HuH-7.5 (cell line): ENCODE measurements at regions not wholly inside any gene's neighbourhood (a gene's known extent, or its start where the extent isn't known, plus 50 kb on each side); places are given as distances from the start of the nearest gene placed in this dataset.

Source experiments
- DNase-seq: peaks from one replicate; pipeline ENCODE4 v3.0.0; 2011; ENCODE audit warnings: low spot score

- no peak for DNase-seq
These were observed 256.9 kb upstream of the RGS6 start for GRCh38 chr14:71675126-71675899.

DNA sequence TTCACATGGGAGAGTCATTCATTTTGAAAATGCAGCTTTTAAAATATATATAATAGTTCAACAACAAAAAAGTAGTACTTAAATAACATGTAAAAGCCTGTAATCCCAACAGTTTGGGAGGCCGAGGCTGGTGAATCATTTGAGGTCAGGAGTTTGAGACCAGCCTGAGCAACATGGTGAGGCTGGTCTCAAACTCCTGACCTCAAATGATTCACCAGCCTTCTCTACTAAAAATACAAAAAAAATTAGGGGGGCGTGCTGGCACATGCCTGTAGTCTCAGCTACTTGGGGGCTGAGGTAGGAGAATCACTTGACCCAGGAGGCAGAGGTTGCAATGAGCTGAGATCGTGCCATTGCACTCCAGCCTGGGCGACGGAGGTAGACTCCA lies 256.3 kb upstream of the RGS6 start:
- no peak for DNase-seq

GRCh38 chr14:71680736-71681387 lies 251.4 kb upstream of the RGS6 start:
- DNase-seq: no peak

GRCh38 chr14:71682337-71682736 lies 249.9 kb upstream of the RGS6 start:
- DNase-seq: no peak

DNA sequence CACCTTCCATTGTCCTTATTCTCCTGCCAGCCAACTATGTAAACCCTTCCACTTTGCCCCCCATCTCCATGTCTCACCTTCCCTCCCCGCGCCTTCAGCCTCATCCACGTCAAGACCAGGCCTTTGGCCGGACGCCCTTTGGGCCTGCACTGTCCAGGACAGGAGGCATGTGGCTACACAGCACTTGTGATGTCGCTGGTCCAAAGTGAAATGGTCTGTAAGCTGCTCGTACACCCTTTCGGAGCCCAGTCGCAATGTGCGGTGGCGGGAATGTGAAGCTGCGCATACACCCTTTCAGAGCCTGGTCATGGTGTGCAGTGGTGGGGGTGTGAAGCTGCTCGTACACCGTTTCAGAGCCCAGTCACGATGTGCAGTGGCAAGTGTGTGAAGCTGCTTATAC lies 247.9 kb upstream of the RGS6 start:
- no peak for DNase-seq

DNA sequence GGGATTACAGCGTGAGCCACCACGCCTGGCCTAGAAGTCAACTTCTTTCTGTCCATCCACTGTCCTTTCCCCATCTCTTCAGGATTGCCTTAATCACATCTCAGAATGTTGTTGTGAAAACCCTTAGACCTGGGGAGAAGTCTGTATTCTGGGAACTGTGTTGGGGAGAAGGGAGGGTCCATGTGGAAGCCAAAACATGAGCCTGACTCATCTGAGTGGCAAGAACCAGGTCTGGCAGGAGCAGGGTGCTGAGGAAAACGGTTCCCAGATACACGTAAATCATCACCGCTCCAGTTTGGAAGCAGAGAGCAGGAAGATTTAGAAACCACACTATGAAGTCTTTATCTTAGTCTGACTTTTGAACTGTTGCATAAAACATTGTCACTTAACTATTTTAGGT lies 245.6 kb upstream of the RGS6 start:
- DNase-seq: no peak

DNA sequence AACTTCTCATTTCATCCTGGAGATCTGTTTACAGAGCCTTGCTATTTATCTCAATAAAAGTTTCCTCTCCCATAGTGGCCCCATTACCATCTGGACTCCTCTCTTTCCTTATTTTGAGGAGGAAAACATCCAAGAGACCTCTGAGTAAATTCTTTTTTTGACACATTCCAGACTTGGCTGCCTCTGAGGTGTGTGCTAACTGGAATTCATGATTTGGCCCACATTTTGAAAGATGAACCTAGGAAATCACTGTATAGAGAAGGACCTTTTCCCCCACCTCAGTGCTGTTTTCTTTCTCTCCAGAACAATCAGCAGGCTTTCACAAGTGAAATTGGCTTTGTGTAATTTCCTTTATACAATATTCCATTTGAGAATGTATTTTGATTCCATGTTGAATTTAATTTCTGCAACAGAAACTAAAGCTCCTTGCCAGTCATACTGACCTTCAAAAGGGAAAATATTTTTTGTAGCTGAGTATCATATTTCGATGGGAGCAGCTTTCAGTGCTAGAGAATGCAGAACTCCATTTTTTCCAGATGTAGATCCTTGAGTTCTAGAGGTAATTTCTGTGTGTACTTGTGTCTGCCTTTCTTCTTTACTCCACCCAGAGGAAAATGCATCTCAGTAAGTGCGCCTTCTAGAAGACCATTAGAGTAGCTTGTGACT lies 244.9 kb upstream of the RGS6 start:
- no peak for DNase-seq

- no peak for DNase-seq
These were observed 243.7 kb upstream of the RGS6 start for GRCh38 chr14:71688576-71688975.

DNA sequence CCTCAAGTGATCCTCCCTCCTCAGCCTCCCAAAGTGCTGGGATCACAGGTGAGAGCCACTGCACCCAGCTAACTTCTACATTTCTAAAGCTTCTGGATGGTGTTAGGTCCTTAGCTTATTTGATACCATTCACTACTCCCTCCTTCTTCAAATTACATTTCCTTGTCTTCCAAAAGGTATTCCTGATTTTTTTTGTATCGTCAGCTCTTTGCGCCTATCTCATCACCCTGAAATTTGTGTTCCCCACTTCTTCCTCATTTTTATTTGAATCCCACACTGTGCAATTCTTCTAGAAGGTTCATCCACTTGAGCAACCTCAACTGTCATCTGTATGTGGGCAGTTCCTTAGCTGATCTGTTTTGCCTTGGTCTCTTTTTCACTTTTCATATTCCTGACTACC lies 241.8 kb upstream of the RGS6 start:
- DNase-seq: no peak

GRCh38 chr14:71692496-71692895 lies 239.7 kb upstream of the RGS6 start:
- no peak for DNase-seq

DNA sequence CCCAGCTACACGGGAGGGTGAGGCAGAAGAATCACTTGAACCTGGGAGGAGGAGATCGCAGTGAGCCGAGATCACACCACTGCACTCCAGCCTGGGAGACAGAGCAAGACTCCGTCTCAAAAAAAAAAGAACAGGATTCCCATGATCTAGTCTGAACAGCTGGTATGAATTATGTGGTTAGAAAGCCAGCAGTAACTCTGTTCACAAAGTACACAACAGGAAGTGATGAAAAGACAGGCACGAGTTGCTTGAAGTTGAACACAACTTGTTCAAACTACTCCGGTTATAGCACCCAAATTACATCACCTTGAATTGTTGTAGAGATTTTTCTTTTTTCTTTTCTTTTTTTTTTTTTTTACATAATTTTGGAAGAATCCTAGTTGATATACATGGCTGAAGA lies 238.8 kb upstream of the RGS6 start:
- no peak for DNase-seq

DNA sequence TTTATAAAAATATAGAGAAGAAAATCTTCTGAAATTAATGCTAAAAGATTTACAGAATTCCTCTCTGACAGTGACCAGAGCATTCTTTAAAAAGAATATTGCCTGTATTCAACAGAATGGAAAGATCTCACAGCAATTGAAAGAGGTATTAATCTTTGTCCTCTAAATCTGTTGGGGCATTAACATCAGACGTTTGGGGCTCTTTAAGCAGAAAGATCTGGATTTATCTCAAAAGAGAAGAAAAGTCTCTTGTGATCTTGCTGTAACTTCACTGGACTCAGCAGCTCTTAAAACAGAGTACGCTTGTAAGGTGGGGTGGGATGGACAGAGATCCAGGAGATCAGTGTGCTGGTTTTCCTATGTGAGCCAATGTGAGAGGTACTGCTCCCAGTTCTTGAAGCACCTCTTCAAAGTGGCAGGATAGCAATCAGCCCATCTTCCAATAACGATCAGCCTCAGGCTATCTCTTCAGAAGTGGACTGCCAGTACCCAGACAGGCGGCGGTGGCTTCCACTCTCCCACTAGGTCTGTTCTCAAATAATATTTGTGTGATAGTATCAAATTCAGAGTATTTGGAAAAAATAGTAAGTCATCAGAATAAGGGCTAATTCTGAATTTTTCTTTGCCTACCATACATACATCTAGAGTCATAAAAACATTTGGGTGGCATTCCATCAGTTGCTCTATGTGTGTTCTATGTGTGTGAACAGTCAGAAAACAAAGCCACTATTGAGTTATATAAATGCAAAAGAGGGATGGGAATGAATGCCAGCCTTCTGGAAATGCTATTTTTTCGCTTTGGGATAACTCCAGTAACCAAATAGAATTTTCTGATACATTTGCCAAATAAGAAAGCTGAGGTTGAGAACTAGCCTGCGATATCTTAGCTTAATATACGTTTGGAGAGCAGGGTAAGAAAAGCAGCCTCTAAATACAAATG lies 237.4 kb upstream of the RGS6 start:
- DNase-seq: no peak

- no peak for DNase-seq
These were observed 236.4 kb upstream of the RGS6 start for GRCh38 chr14:71695611-71696350.

DNA sequence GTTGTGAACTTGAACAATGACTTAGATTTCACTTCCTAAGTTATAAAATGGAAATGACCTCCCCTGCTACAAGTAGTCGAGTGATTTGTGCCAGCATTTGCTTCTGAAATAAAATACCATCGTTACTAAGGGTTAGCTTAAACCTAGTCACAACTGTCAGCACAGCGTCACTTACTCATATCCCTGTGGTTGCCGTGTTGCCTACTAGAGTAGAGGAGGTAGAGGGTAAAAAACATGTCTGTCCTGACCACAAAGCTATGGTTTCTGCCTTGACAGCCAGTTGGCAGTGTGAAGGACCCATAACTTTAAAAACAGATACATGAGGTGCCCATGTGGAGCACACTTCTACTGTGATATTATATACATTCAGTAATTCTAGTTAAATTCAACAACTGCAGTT lies 234.2 kb upstream of the RGS6 start:
- no peak for DNase-seq

DNA sequence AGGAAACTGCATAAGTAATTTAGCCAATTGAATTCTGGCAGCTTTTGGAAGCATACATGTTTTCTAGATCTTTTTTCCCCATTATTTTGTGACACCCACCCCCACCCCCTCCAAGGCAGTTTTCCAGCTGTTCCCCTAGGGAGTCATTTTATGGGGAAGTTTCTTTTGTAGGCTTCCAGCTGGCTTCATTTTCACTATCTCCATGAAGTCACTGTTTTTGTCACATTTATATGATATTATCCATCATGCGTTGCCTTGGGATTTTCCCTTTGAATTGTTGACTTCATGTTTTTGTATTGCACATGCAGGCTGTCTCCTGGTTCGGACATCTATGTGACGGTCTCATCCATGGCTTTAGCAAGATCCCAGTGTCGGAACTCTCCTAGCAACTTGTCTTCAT lies 233.6 kb upstream of the RGS6 start:
- no peak for DNase-seq

- DNase-seq: no peak
These were observed 230.2 kb upstream of the RGS6 start for GRCh38 chr14:71701990-71702389.

GRCh38 chr14:71702786-71703185 lies 229.4 kb upstream of the RGS6 start:
- DNase-seq: no peak

DNA sequence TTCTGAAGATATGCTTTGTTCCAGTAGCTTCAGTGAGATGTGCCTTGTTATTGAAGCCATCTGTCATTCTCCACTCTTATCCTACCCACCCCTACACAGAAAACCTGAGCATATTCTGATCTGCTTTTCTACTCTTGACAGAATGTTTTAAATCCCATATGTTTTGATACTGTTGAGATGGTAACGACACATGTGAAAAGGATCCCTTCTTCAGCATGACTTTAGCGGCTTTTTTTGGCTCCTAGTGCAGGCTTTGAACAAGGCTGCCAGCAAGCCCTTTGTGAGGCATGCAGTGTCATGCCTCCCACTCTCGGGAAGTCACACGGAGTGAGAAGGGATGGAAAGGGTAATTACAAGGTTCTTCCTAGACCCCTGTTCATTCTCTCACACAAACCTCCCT lies 228.8 kb upstream of the RGS6 start:
- DNase-seq: no peak

DNA sequence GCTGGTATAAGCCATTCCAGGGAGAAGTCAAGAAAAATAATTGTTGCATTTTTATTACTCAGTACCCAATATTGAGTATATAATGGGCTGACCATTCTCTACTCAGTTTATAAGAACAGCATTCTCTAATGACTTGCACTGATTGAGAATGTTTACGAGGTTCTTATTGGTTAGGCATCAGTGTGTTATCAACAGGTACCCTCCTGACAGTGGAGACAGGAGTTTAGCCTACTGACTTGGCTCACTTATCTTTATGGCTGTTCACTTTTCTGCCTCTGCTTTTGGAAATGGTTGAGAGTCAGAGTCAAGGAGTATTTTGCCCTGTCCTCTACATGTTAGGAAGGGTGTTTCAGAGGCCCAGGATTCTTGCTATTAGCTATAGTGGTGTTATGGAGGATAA lies 228.0 kb upstream of the RGS6 start:
- DNase-seq: no peak

GRCh38 chr14:71705460-71705859 lies 226.8 kb upstream of the RGS6 start:
- no peak for DNase-seq

- DNase-seq: no peak
These were observed 223.2 kb upstream of the RGS6 start for GRCh38 chr14:71709076-71709475.

DNA sequence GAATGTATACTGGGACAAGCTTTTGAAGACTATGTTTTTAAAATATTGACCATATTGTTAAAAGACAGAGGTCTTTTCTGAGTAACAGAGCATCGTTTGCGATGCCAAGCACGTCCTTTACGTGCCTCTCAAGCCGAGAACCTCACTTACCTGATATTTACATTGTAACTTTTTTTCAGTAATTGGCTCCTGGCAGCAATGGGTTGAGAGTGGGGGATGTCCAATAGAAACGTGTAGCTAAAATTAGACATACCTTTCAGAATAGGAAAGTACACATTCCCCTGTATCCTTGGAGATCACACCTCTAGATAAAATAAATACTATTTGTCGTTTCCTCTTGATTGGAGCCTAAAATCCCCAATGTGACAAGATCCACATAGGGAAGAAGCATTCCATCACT lies 222.2 kb upstream of the RGS6 start:
- DNase-seq: no peak
